Peyer's patch (tissue), 4 donors: ENCODE measurements at regions not wholly inside any gene's neighbourhood (a gene's known extent, or its start where the extent isn't known, plus 50 kb on each side); places are given as distances from the start of the nearest gene placed in this dataset.

Experiments
- DNase-seq, 3 donors: peaks; one replicate each; pipeline ENCODE4 v3.0.0-alpha.2; 2017 to 2019
- H3K27ac ChIP-seq, 4 donors: fragments of 200-600 bp; sonication (generic); one replicate each; pipeline ENCODE4 v1.5.1; 2016 to 2019
- H3K27me3 ChIP-seq, 2 donors: fragments of 200-600 bp; sonication (generic); one replicate each; pipeline ENCODE4 v1.5.1; 2019
- H3K36me3 ChIP-seq, 3 donors: fragments of 200-600 bp; sonication (generic); one replicate each; pipeline ENCODE4 v1.5.1; 2016 to 2019
- H3K4me1 ChIP-seq, 4 donors: fragments of 200-600 bp; sonication (generic); one replicate each; pipeline ENCODE4 v1.5.1; 2016 to 2019
- H3K4me3 ChIP-seq, 4 donors: fragments of 200-600 bp; sonication (generic); 1 replicate in 3 of 4; 2 replicates in 1 of 4; pipeline ENCODE4 v1.5.1; 2016 to 2019; ENCODE audit warnings: mild to moderate bottlenecking in 1 of 4
- H3K9me3 ChIP-seq, 4 donors: fragments of 200-600 bp; sonication (generic); one replicate each; pipeline ENCODE4 v1.5.1; 2016 to 2019; ENCODE audit warnings: mild to moderate bottlenecking in 1 of 4
- POLR2A ChIP-seq, 2 donors: fragments of 450-650 bp; IDR thresholded peaks; one replicate each; pipeline ENCODE4 v1.5.1; 2017; ENCODE audit warnings: antibody characterized with exemption in 2 of 2, mild to moderate bottlenecking in 2 of 2, moderate library complexity in 2 of 2
- TF ChIP-seq, protein P1 (sequence below), 6 experiments: fragments of 450-650 bp in 4 of 6; fragments of 200-600 bp in 2 of 6; sonication (generic) in 1 of 6; IDR thresholded peaks; one replicate each; pipeline ENCODE4 v1.5.1; 2017 to 2019; ENCODE audit warnings: antibody characterized with exemption in 6 of 6, mild to moderate bottlenecking in 3 of 6, moderate library complexity in 1 of 6

DNA sequence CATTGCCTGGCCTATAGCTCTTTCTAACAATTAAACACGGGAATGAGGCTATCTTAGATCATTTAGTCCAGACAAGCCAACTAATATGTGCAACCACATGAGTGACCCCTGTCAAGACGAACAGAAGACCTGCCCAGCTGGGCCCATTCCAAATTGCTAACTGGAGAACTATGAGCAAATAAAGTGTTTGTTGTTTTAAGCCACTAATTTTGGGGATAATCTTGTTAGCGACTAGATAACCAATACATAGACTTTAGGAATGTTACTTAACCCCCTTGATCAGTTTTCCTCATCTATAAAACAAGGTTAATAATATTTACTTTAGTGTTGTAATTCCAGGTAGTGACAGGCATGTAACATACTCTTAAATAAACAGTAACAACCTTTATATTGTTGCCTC is 848.3 kb downstream of the METTL15 start:
- Histone ChIP-seq H3K4me1 (no peaks in the 10 kb centered on the region), H3K4me3 (no peak overlapping the region), H3K36me3 (no peaks in the 10 kb centered on the region), H3K9me3 (no peaks in the 10 kb centered on the region), H3K27me3 (no peaks in the 10 kb centered on the region), H3K27ac (no peak overlapping the region)
- no peak for DNase-seq
- TF ChIP-seq, protein P1, sequence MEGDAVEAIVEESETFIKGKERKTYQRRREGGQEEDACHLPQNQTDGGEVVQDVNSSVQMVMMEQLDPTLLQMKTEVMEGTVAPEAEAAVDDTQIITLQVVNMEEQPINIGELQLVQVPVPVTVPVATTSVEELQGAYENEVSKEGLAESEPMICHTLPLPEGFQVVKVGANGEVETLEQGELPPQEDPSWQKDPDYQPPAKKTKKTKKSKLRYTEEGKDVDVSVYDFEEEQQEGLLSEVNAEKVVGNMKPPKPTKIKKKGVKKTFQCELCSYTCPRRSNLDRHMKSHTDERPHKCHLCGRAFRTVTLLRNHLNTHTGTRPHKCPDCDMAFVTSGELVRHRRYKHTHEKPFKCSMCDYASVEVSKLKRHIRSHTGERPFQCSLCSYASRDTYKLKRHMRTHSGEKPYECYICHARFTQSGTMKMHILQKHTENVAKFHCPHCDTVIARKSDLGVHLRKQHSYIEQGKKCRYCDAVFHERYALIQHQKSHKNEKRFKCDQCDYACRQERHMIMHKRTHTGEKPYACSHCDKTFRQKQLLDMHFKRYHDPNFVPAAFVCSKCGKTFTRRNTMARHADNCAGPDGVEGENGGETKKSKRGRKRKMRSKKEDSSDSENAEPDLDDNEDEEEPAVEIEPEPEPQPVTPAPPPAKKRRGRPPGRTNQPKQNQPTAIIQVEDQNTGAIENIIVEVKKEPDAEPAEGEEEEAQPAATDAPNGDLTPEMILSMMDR (IDR thresholded peaks at IDR 0.05), result no peak
- no peak for TF ChIP-seq POLR2A (IDR thresholded peaks at IDR 0.05)

DNA sequence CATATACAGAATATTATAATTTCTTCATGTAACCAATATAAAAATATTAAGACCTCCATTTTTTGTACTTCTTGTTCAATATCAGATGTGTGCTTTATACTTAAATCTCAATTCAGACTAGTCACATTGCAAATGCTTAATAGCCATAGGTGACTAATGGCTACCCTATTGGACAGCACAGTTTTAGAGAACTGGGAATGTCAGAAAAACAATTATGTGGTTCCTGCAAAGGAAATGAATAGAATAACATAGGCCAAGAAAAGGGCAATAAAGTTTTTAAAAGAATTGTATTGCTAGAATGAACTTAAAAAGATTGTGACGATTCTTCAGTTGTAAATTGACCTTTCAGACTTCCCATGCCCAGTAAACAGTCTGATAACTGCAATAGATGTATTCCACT is 843.0 kb downstream of the METTL15 start:
- TF ChIP-seq, protein P1 (IDR thresholded peaks at IDR 0.05), result no peak
- TF ChIP-seq POLR2A (IDR thresholded peaks at IDR 0.05), result no peak
- no peak overlapping the region for H3K27ac ChIP-seq
- H3K27me3 ChIP-seq, result no peaks in the 10 kb centered on the region
- H3K9me3 ChIP-seq, result no peaks in the 10 kb centered on the region
- H3K36me3 ChIP-seq, result no peaks in the 10 kb centered on the region
- DNase-seq, result no peak
- H3K4me3 ChIP-seq, result no peak overlapping the region
- no peaks in the 10 kb centered on the region for H3K4me1 ChIP-seq

DNA sequence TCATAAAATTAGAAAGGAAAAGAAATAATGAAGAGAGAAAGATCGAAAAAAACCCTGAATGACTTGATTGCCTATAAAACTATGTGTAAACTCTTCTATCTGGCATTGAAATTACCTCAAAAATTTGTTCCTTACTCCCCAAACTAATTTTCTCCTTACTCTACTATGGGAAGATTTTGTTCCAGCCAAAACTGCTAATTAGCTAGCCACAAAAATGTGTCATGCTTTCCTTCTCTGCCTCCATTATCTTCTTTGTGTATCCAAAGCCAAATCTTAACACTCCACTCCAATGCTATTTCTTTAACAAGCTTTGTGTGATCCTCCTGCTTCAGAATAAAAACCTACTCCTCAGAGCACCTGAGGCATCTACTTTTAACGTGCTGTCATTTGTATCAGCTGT is 831.2 kb downstream of the METTL15 start:
- TF ChIP-seq, protein P1 (IDR thresholded peaks at IDR 0.05), result no peak
- no peak for TF ChIP-seq POLR2A (IDR thresholded peaks at IDR 0.05)
- DNase-seq, result no peak
- Histone ChIP-seq H3K9me3 (no peaks in the 10 kb centered on the region), H3K4me3 (no peak overlapping the region), H3K36me3 (no peaks in the 10 kb centered on the region), H3K27ac (no peak overlapping the region), H3K27me3 (no peaks in the 10 kb centered on the region), H3K4me1 (no peaks in the 10 kb centered on the region)

DNA sequence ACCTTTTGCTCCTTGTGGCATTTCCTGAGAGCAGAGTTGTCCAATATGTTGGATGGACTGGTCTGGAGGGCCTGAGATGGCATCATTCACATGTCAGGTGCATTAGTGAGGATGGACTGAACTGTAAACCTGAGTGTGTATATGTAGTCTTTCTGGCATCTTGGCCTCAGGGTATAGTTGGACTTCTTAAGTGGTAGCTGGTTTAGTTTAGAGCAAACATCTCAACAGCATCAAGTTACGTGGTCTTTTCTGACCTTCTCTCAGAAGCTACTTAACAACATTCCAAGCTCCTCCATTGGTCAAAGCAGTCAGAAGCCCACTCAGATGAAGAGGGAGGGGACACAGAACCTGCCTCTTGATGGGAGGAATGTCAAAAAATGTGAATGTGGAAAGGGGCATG is 829.9 kb downstream of the METTL15 start:
- H3K9me3 ChIP-seq, result no peaks in the 10 kb centered on the region
- DNase-seq, result no peak
- no peaks in the 10 kb centered on the region for H3K4me1 ChIP-seq
- H3K27ac ChIP-seq, result no peak overlapping the region
- H3K4me3 ChIP-seq, result no peak overlapping the region
- H3K27me3 ChIP-seq, result no peaks in the 10 kb centered on the region
- TF ChIP-seq POLR2A (IDR thresholded peaks at IDR 0.05), result no peak
- TF ChIP-seq, protein P1 (IDR thresholded peaks at IDR 0.05), result no peak
- no peaks in the 10 kb centered on the region for H3K36me3 ChIP-seq

DNA sequence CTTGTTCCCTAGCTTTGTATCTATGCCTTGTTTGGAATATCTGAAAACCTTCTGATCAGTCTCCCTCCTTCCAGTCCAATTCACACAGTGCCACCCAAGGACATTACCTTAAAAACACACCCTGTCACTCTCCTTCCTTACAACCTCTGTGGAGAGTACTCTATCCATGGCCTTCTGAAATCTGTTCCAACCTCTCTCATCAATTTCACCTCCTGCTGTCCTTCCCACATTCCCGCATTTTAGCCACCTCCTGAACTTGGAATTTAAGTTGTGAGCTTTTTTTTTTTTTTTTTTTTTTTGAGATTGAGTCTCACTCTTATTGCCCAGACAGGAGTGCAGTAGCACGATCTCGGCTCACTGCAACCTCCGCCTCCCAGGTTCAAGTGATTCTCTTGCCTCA is 824.8 kb downstream of the METTL15 start:
- TF ChIP-seq, protein P1 (IDR thresholded peaks at IDR 0.05), result no peak
- no peak for TF ChIP-seq POLR2A (IDR thresholded peaks at IDR 0.05)
- Histone ChIP-seq H3K4me1 (no peaks in the 10 kb centered on the region), H3K9me3 (no peaks in the 10 kb centered on the region), H3K27me3 (no peaks in the 10 kb centered on the region), H3K36me3 (no peaks in the 10 kb centered on the region), H3K4me3 (no peak overlapping the region), H3K27ac (no peak overlapping the region)
- DNase-seq, result no peak

DNA sequence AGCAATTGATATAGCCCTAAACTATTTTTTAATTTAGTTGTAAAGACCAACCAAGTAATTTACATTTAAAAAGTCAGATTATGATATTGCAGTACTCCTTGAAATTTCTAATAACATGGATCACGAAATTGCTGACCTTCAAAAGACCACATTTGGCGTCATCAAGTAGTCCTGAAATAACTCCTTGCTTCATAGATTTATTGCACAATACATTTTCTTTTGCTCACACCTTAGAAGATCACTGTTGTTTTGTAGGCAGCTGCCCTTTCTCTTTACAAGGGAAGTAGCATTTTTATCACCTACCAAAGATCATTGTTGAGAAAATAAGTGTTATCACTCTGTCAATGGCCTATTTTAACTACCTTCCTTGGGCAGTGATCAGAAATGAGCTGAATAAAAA is 815.8 kb downstream of the METTL15 start:
- DNase-seq, result no peak
- H3K27me3 ChIP-seq, result no peaks in the 10 kb centered on the region
- TF ChIP-seq, protein P1 (IDR thresholded peaks at IDR 0.05), result no peak
- no peak for TF ChIP-seq POLR2A (IDR thresholded peaks at IDR 0.05)

More for the DNA sequence above, 815.8 kb downstream of the METTL15 start:
- H3K27ac ChIP-seq, result no peak overlapping the region
- no peaks in the 10 kb centered on the region for H3K9me3 ChIP-seq
- H3K4me3 ChIP-seq, result no peak overlapping the region
- H3K36me3 ChIP-seq, result no peaks in the 10 kb centered on the region
- H3K4me1 ChIP-seq, result no peaks in the 10 kb centered on the region
